Sciatic nerve (tissue), 2 donors: ENCODE measurements at regions not wholly inside any gene's neighbourhood (a gene's known extent, or its start where the extent isn't known, plus 50 kb on each side); places are given as distances from the start of the nearest gene placed in this dataset.

ENCODE experiments used
- ATAC-seq: fragments of 200-7000 bp; cut with Tn5 transposase; one replicate; pipeline ENCODE4 v1.9.1; 2020; ENCODE audit warnings: mild to moderate bottlenecking, moderate library complexity
- DNase-seq: peaks from one replicate; pipeline ENCODE4 v3.0.0-alpha.2; 2020; ENCODE audit warnings: low spot score
- intact Hi-C: fragments of 100-400 bp; cut with DNase I; formaldehyde crosslinking; loops from one replicate; pipeline ENCODE4 v1.14.2; 2022
- donor health status: DM: no; HTN: no; CAD: no.
- donor health status: DM: no; HTN: no; CAD: no.

DNA sequence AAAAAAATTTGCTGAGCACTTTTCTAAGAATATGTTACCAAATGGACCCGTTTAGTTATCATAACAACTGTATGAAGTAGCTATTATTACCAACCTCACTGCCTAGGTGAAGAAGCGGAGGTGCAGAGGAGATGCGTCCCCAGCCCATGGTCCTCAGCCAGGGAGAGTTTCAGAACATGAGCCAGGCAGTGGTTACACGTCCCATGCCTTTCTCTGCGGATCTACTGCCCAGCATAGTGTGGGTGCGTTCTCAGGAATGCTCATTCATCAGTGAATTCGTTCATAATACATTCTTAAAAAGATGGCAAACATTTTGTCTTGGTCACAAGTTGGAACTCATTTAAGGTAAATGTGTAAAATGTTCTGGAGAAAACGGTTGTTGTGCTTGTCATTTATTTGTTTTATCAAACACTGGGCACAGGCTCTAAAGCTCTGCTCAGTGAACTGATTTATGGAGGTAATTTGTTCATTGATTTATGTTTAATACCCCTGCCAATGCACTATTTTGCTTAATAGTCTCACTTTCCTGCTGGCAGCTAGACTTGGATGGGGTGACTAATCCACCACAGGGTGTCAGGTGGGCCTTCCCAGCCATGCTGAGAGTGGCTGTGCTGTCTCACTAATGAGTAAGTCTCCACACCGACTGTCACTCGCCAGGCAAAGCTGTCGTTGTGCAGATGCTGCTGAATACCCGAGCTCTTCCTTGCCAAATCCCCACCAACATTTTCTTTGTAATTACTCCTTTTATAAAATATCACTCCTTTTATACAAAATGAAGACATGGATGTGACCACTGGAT is 248.8 kb downstream of the TENT4A start:
- intact Hi-C loops, result no loop called here
- no peak for ATAC-seq
- no peak for DNase-seq

DNA sequence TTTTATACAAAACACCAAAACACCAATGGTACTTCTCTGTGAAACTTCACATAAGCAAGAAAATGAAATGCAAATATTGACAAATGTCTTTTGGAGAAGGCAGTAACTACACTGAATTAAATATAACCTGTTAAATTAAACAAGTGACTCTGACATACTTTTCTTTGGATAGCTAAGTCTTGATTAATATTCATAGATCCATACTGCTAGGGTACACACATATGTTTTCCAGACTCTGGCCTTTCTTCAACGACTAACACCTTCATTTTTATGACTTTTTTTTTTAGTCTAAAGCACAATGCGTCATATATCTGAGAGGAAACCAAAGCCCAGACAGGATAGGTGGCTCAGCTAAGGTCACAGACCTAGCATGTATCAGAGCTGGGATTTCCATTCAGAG is 263.7 kb downstream of the TENT4A start:
- DNase-seq (no peak), ATAC-seq (no peak)
- intact Hi-C loops, result no loop called here

GRCh38 chr5:6979061-6979460 is 265.8 kb downstream of the TENT4A start:
- no peak for ATAC-seq
- DNase-seq, result no peak
- intact Hi-C loops, result no loop called here

DNA sequence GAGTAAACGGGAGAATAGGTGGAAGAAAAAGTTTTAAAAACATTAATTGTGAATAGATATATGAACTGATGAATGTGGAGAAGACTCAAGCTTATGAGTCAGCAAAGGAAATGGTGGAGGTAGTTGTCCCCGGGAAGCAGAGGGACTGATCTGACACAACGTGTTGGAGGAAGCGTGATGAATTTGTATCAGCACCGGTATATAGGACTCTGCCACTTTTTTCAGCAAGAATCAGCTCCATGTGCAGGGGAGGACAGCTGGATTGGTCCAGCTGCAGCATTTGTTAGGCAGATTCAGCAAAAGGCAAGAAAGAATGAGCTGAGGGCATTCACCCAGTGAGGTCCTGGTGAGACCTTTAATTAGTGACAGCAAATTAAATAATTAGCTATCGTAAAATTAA is 276.0 kb downstream of the TENT4A start:
- intact Hi-C loops, result no loop called here
- no peak for ATAC-seq
- no peak for DNase-seq

DNA sequence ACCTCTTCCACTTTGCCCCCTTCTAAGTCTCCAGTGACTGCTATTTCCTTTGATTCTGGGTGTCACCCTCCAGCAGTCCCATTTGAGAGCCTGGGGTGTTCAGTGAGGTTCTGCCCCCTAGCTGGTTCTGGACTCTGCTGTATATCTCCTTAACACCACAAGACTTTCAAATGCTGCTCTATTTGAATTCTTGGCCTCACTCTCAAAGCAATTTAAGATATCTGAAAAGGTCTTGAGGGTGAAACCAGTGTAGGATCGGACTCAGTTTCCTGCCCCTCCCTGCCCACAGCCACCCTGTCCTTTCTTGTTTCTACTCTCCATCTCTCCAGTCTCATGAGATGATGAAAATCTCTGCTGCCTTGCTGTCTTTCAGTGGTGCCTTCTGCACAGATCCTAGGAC is 280.9 kb downstream of the TENT4A start:
- DNase-seq (no peak), ATAC-seq (no peak)
- intact Hi-C loops, result no loop called here

GRCh38 chr5:6995115-6995514 is 281.9 kb downstream of the TENT4A start:
- intact Hi-C loops, result no loop called here
- ATAC-seq (no peak), DNase-seq (no peak)

DNA sequence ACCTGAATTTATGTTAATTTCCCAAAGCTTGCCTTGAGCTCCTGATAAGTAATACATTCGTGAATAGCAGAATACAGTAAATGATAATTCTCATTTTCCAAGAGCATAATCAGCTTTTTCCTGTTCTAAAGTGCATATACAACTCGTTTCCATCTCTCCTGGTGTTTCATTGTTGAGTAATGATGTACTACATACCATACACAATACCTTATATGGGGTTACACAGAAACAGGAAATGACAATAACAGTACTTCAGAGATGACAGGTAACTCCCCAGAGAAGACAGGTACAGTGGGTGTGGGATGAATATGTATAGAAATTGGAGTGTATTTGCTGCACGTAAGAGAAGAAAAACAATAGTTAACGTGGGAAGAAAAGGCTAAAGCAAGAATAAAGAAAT is 287.1 kb downstream of the TENT4A start:
- DNase-seq (no peak), ATAC-seq (no peak)
- intact Hi-C loops, result no loop called here

DNA sequence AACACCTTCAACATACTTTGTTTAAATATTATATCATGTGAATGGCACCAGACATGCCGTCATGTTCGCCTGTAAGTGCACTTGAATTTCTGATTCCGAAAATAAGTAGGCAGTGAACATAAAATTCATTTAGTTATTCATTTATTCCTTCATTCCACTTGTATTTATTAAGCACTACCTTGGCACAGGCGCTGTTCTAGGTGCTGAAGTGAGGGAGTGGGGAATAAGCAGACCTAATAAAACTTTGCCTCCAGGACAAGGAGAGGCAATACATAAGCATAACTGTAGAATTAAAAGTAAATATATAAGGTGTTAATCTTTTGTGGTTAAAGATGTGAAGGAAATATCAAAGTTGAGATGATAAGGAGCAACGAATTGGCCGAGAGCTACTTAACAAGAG is 297.4 kb downstream of the TENT4A start:
- DNase-seq (no peak), ATAC-seq (no peak)
- intact Hi-C loops, result no loop called here

DNA sequence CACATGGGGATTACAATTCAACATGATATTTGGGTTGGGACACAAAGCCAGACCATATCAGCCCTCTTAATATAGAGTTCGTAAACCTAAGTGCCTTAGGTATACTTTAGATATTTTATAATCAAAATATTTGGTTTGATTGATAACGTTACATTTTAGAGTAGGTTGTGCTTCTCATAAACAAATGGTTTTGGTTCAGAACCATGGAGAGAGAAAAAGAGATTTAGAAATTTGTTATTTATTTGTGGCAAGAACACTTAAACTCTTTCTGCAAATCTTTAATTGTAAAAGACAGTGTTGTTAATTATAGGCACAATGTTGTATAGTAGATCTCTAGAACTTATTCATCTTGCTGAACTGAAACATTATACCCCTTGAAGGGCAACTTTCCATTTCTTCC is 298.8 kb downstream of the TENT4A start:
- ATAC-seq, result no peak
- intact Hi-C loops, result no loop called here

GRCh38 chr5:7014611-7015010 is 301.4 kb downstream of the TENT4A start:
- intact Hi-C loops, result no loop called here
- DNase-seq (no peak), ATAC-seq (no peak)

More for the DNA sequence above, 298.8 kb downstream of the TENT4A start:
- no peak for DNase-seq

DNA sequence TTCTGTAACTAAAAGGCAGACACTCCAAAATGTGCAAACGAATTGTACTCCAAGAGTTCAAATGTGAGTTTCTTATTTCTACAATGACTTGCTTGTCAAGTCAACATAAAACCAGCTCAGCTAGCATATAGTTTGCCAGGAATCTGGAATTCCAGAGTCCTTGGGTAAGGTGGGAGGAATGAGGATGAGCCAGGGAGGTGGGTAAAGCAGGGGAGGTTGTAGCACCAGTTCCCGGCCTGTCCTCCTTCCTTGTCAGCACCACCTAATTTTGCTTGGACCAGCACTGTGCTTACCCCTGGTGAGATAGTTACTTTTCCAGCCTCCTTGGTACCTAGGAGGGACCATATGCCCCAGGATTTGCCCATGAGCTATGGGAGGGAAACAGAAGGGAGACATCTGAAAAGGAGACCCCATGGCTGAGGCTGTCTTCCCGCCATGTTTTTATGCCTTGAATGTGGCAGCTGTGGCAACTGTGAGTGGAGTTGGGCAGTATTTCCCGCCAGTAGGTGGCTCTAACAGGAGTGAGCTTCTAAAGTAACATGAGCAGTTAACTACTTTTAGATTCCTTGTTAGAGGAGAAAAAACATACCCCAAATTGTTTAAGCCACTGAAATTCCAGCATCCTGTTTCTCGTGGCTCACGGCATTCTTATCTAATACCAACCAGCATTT is 302.5 kb downstream of the TENT4A start:
- DNase-seq, result no peak
- ATAC-seq, result no peak
- intact Hi-C loops, result no loop called here

DNA sequence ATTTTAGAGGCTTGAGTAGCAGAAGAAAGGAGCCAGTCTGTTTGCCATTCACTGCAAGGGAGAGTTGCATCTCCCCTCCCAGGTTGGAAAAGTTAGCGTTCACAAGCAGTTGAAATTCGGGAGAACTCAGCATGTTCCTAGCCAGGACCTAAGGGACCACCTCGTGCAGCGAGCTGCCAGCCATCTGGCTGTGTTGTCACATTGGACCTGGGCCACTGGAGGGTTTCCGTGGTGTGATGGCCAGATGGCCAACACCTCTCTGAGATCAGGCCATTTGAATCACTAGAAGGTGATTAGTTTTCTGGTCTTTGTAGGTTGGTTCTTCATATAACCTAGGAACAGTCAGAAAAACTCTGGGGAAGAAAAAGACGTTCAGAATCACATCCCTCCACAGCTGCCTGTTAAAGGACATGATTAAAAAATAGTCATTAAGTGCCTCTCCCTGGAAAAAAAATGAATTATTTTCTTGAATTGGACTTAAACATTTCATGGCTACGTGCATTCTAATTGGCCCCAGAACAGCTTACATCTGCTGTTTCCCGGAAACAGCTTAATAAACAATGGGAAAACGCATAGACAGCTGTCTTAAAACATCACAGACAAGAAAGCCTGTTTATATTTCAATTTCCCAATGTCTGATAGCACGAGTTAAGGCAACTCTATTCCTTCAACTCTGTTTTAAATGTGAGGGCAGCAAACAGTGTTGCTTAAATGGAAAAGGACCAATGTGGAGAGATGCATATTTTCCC is 303.9 kb downstream of the TENT4A start:
- ATAC-seq, result no peak
- no peak for DNase-seq
- intact Hi-C loops, result no loop called here

- ATAC-seq, result no peak
- DNase-seq, result no peak
- intact Hi-C loops, result no loop called here
Measured at GRCh38 chr5:7018198-7018597, 305.0 kb downstream of the TENT4A start.

DNA sequence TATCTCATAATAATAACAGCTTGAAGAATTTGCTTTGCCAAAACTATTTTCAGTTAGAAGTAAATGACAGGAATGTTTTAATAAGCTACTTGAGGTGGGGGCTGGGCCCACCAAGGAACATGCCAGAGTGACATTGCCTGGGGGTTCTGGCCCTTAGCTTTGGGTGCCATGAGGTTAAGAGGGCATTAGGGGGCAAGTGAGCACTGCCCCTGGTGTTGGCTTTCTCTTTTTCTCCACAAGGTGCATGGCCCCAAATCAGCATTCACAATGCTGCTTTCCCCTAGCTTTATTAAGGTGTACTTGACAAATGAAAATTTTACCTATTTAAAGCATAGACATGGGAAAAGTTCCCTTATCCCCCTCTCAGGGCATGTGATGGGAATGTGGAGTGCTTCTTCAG is 305.4 kb downstream of the TENT4A start:
- intact Hi-C loops, result no loop called here
- no peak for DNase-seq
- no peak for ATAC-seq

DNA sequence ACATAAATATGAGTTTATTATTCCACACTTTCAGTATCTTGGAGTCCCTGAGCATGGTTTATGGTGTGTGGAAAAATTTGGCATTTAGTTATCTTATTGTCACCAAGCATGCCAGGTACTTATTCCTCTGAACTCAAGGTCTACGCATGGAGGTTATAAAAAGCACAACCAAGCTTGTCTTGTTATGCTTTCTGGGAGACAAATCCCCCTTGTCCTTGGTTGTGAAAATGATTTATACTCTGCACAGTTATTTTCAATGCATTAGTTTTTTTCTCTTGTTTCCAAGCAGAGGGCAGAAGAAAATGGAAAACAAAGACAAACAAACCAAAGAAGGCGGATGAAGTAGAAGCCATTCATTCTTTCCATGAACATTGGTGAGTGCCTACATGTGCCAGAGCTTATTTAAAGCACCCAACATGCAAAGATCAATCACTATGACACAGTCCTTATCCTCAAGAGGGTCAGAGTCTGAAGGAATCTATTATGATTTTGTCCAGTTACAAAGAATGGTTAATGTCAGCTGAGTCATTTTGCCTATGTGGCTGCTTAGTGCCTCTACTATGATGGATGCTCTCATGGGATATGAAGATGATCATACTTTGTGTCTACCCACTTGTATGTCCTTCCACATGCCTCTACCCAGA is 323.1 kb downstream of the TENT4A start:
- ATAC-seq, result no peak
- intact Hi-C loops, result no loop called here
- DNase-seq, result no peak

GRCh38 chr5:7039074-7039473 is 325.8 kb downstream of the TENT4A start:
- intact Hi-C loops, result no loop called here
- ATAC-seq (no peak), DNase-seq (no peak)

- DNase-seq (no peak), ATAC-seq (no peak)
- intact Hi-C loops, result no loop called here
Measured at GRCh38 chr5:7040111-7040510, 326.9 kb downstream of the TENT4A start.

GRCh38 chr5:7043797-7044196 is 330.6 kb downstream of the TENT4A start:
- ATAC-seq, result no peak
- intact Hi-C loops, result no loop called here
- DNase-seq, result no peak

DNA sequence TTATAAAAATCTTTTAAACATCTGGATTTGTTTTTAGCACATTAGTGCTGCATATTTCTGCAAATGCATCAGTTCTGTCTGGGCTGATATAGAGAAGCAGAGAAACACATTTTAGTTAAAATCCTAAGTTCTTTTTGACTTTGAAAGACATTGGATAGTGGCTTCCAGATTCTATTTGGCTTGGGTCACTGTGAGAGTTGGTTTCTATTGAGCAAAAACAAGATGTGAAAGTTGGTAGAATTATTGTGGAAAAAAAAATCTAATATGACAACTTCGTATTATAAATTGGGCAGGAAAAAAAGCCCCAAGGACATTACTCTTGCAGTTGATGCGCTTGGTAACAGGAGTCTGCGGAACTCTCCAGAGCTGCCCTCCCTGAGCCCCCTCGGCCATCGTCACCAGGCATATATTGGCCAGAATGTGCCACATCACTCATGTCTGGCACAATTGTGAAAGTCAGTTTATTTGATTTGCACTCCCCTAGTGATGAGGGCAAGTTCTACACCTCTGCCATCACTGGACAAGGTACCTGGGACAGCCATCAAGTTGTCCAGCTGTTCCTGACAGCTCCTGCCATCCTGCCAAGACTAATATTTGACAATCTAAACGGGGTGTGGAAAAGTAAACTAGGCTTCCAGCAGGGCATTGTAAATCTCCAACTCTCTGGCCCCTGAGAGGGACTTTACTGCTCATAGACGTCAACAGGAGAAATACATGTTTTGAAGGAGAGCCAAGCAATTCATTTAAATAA is 334.5 kb downstream of the TENT4A start:
- intact Hi-C loops, result no loop called here
- DNase-seq, result no peak
- ATAC-seq, result no peak
